OCI-LY3 (cell line): ENCODE measurements at regions not wholly inside any gene's neighbourhood (a gene's known extent, or its start where the extent isn't known, plus 50 kb on each side); places are given as distances from the start of the nearest gene placed in this dataset.
A peak's percentile ranks its signal among the peaks of the same experiment; 100 is the strongest.

ENCODE experiments used
- H2AFZ ChIP-seq: fragments of 200-600, 300-600 bp; shearing (Covaris generic); 2 replicates; pipeline ENCODE4 v1.6.0; 2014; ENCODE audit warnings: antibody characterized with exemption, low read depth, low read length
- H3K27ac ChIP-seq: fragments of 200-600, 300-600 bp; sonication (generic); 2 replicates; pipeline ENCODE4 v1.5.1; 2014; ENCODE audit warnings: mild to moderate bottlenecking, low read length, moderate library complexity, mixed read lengths
- H3K27me3 ChIP-seq: fragments of 200-600, 300-600 bp; sonication (generic); 2 replicates; pipeline ENCODE4 v1.6.1; 2014; ENCODE audit warnings: low read depth, low read length, mixed read lengths
- H3K36me3 ChIP-seq: fragments of 200-600, 300-600 bp; sonication (generic); replicated peaks from 2 replicates; pipeline ENCODE3; 2014; ENCODE audit warnings: low read depth, low read length, mixed read lengths
- H3K4me1 ChIP-seq: fragments of 300-600, 200-600 bp; sonication (generic); 2 replicates; pipeline ENCODE4 v1.6.1; 2014; ENCODE audit warnings: low read length, mixed read lengths
- H3K4me2 ChIP-seq: fragments of 200-600, 300-600 bp; sonication (generic); 2 replicates; pipeline ENCODE4 v1.6.1; 2014; ENCODE audit warnings: low read length, mixed read lengths
- H3K4me3 ChIP-seq: fragments of 300-600, 200-600 bp; sonication (generic); 2 replicates; pipeline ENCODE4 v1.5.1; 2014; ENCODE audit warnings: antibody characterized with exemption, mild to moderate bottlenecking, low read length, moderate library complexity
- H3K79me2 ChIP-seq: fragments of 300-600, 200-600 bp; shearing (Covaris generic); 2 replicates; pipeline ENCODE4 v1.6.1; 2014; ENCODE audit warnings: mild to moderate bottlenecking, low read length, mixed read lengths
- H3K9ac ChIP-seq: fragments of 300-600, 200-600 bp; shearing (Covaris generic); 2 replicates; pipeline ENCODE4 v1.6.0; 2014; ENCODE audit warnings: mild to moderate bottlenecking, low read length, moderate library complexity
- H3K9me3 ChIP-seq: fragments of 200-600, 300-600 bp; shearing (Covaris generic); 2 replicates; pipeline ENCODE4 v1.6.1; 2014; ENCODE audit warnings: low read length, mixed read lengths; ENCODE audit not compliant: insufficient read depth
- H4K20me1 ChIP-seq: fragments of 200-600, 300-600 bp; sonication (generic); 2 replicates; pipeline ENCODE4 v1.6.1; 2016; ENCODE audit warnings: low read length, mixed read lengths; ENCODE audit not compliant: insufficient read depth
- CTCF ChIP-seq: fragments of 200-600, 300-600 bp; sonication (generic); IDR thresholded peaks from 2 replicates; pipeline ENCODE4 v1.5.1; 2014; ENCODE audit warnings: antibody characterized with exemption, low read length, low read depth
- EZH2phosphoT487 ChIP-seq: fragments of 200-600 bp; shearing (Covaris generic); IDR thresholded peaks from 2 replicates; pipeline ENCODE4 v1.6.1; 2018; ENCODE audit warnings: antibody characterized with exemption, mixed run types, low read depth

GRCh38 chr12:114508529-114509129 is 102.7 kb upstream of the TBX5 start:
- Histone ChIP-seq H2AFZ (no peak overlapping the region), H3K4me2 (no peak overlapping the region), H3K27ac (no peak overlapping the region), H3K9me3 (no peaks in the 10 kb centered on the region), H3K79me2 (no peaks in the 10 kb centered on the region), H3K4me1 (no peaks in the 10 kb centered on the region), H3K27me3 (0 out of 2 replicates have a peak, but pooled peaks cover 10% of the 10 kb centered on the region), H4K20me1 (no peaks in the 10 kb centered on the region), H3K36me3 (no peaks in the 10 kb centered on the region), H3K4me3 (no peak overlapping the region), H3K9ac (no peak overlapping the region)
- TF ChIP-seq EZH2phosphoT487 = no peak
- TF ChIP-seq CTCF = peak; percentile 81

GRCh38 chr12:114506651-114507050 is 100.7 kb upstream of the TBX5 start:
- no peak overlapping the region for H3K9ac ChIP-seq
- no peak overlapping the region for H3K4me2 ChIP-seq
- no peak for TF ChIP-seq EZH2phosphoT487
- no peak for TF ChIP-seq CTCF
- 0 out of 2 replicates have a peak, but pooled peaks cover 10% of the 10 kb centered on the region for H3K27me3 ChIP-seq
- no peaks in the 10 kb centered on the region for H4K20me1 ChIP-seq
- H3K36me3 ChIP-seq = no peaks in the 10 kb centered on the region
- H3K27ac ChIP-seq = no peak overlapping the region
- no peaks in the 10 kb centered on the region for H3K79me2 ChIP-seq
- H3K4me1 ChIP-seq = no peaks in the 10 kb centered on the region
- no peak overlapping the region for H3K4me3 ChIP-seq
- H3K9me3 ChIP-seq = no peaks in the 10 kb centered on the region
- no peak overlapping the region for H2AFZ ChIP-seq

GRCh38 chr12:114504311-114504710 is 98.4 kb upstream of the TBX5 start:
- TF ChIP-seq CTCF (no peak), EZH2phosphoT487 (no peak)

GRCh38 chr12:114501474-114501807 is 95.5 kb upstream of the TBX5 start:
- Histone ChIP-seq H3K4me1 (no peaks in the 10 kb centered on the region), H3K4me3 (no peak overlapping the region), H3K9ac (no peak overlapping the region), H3K4me2 (no peak overlapping the region), H3K27ac (no peak overlapping the region), H3K36me3 (no peaks in the 10 kb centered on the region), H3K9me3 (no peaks in the 10 kb centered on the region), H4K20me1 (no peaks in the 10 kb centered on the region), H3K79me2 (no peaks in the 10 kb centered on the region), H3K27me3 (peaks cover 4% of the 10 kb centered on the region; the same call in 1 of the 2 replicates), H2AFZ (no peak overlapping the region)
- no peak for TF ChIP-seq EZH2phosphoT487
- TF ChIP-seq CTCF = no peak

More at GRCh38 chr12:114504311-114504710, 98.4 kb upstream of the TBX5 start:
- H3K79me2 ChIP-seq = no peaks in the 10 kb centered on the region
- no peak overlapping the region for H3K9ac ChIP-seq
- no peaks in the 10 kb centered on the region for H3K4me1 ChIP-seq
- no peak overlapping the region for H2AFZ ChIP-seq
- no peak overlapping the region for H3K4me3 ChIP-seq
- H3K4me2 ChIP-seq = no peak overlapping the region
- no peaks in the 10 kb centered on the region for H4K20me1 ChIP-seq
- H3K9me3 ChIP-seq = no peaks in the 10 kb centered on the region
- no peaks in the 10 kb centered on the region for H3K36me3 ChIP-seq
- 0 out of 2 replicates have a peak, but pooled peaks cover 10% of the 10 kb centered on the region for H3K27me3 ChIP-seq
- no peak overlapping the region for H3K27ac ChIP-seq
